GM23338 (cell line): ENCODE measurements at regions not wholly inside any gene's neighbourhood (a gene's known extent, or its start where the extent isn't known, plus 50 kb on each side); places are given as distances from the start of the nearest gene placed in this dataset.

Experiments
- ATAC-seq: fragments of 200-7000 bp; cut with Tn5 transposase; 3 replicates; pipeline ENCODE4 v1.9.1; 2020
- DNase-seq: peaks from one replicate; pipeline ENCODE4 v3.0.0-alpha.2; 2015; ENCODE audit warnings: low spot score
- H2AFZ ChIP-seq: fragments of 200-600 bp; sonication (generic); 2 replicates; pipeline ENCODE4 v1.8.0; 2016; ENCODE audit warnings: antibody characterized with exemption, mild to moderate bottlenecking, moderate library complexity
- H3F3A ChIP-seq: fragments of 200-600 bp; sonication (generic); replicated peaks from 2 replicates; pipeline ENCODE4 v1.8.0; 2017; ENCODE audit warnings: antibody characterized with exemption, mixed run types, low read depth
- H3K27ac ChIP-seq: fragments of 200-600 bp; sonication (generic); 2 replicates; pipeline ENCODE4 v1.6.1; 2016; ENCODE audit warnings: low read depth
- H3K27me3 ChIP-seq: fragments of 200-600 bp; sonication (generic); 2 replicates; pipeline ENCODE4 v1.8.0; 2016; ENCODE audit warnings: mild to moderate bottlenecking, mixed run types, moderate library complexity; ENCODE audit not compliant: insufficient read depth
- H3K36me3 ChIP-seq: fragments of 200-600 bp; sonication (generic); 2 replicates; pipeline ENCODE4 v1.8.0; 2016; ENCODE audit warnings: mild to moderate bottlenecking; ENCODE audit not compliant: insufficient read depth
- H3K4me1 ChIP-seq: fragments of 200-600 bp; sonication (generic); 2 replicates; pipeline ENCODE4 v1.8.0; 2016; ENCODE audit warnings: mild to moderate bottlenecking, moderate library complexity; ENCODE audit not compliant: insufficient read depth
- H3K4me2 ChIP-seq: fragments of 200-600 bp; sonication (generic); 2 replicates; pipeline ENCODE4 v1.7.1; 2017; ENCODE audit warnings: mixed run types
- H3K4me3 ChIP-seq: fragments of 200-600 bp; sonication (generic); 2 replicates; pipeline ENCODE4 v1.6.1; 2016; ENCODE audit warnings: mixed run types
- H3K79me2 ChIP-seq: fragments of 200-600 bp; sonication (generic); replicated peaks from 2 replicates; pipeline ENCODE4 v1.8.0; 2017; ENCODE audit warnings: mild to moderate bottlenecking; ENCODE audit not compliant: insufficient read depth
- H3K9me2 ChIP-seq: fragments of 200-600 bp; sonication (generic); 2 replicates; pipeline ENCODE4 v1.8.0; 2017; ENCODE audit not compliant: insufficient read depth
- H4K20me1 ChIP-seq: fragments of 200-600 bp; sonication (generic); replicated peaks from 2 replicates; pipeline ENCODE4 v1.8.0; 2017; ENCODE audit warnings: mild to moderate bottlenecking; ENCODE audit not compliant: insufficient read depth
- H3K27ac Mint-ChIP-seq: 2 replicates; pipeline ENCODE4 v1.8.0; 2020; ENCODE audit warnings: inconsistent platforms, mild to moderate bottlenecking, moderate library complexity, mixed read lengths
- H3K27me3 Mint-ChIP-seq: 3 replicates; pipeline ENCODE4 v1.8.0; 2022; ENCODE audit warnings: low read depth, mild to moderate bottlenecking, moderate library complexity, mixed read lengths, inconsistent platforms; ENCODE audit not compliant: insufficient read depth, poor library complexity
- H3K36me3 Mint-ChIP-seq: 3 replicates; pipeline ENCODE4 v1.8.0; 2021; ENCODE audit warnings: low read depth, mild to moderate bottlenecking, inconsistent platforms, moderate library complexity, mixed read lengths
- H3K4me1 Mint-ChIP-seq: 3 replicates; pipeline ENCODE4 v1.8.0; 2020; ENCODE audit warnings: mild to moderate bottlenecking, inconsistent platforms, mixed read lengths
- H3K4me3 Mint-ChIP-seq: 3 replicates; pipeline ENCODE4 v1.8.0; 2021; ENCODE audit warnings: moderate library complexity, mild to moderate bottlenecking, inconsistent platforms, mixed read lengths
- H3K9me3 Mint-ChIP-seq: 3 replicates; pipeline ENCODE4 v1.8.0; 2020; ENCODE audit warnings: moderate library complexity, mild to moderate bottlenecking, inconsistent platforms, mixed read lengths
- CREB1 ChIP-seq: fragments of 250-450 bp; sonication (Bioruptor Pico); IDR thresholded peaks from 2 replicates; pipeline ENCODE4 v1.5.0; 2020; ENCODE audit warnings: low read depth, mild to moderate bottlenecking, moderate library complexity
- CTCF ChIP-seq, 2 experiments: fragments of 200-600 bp in 1 of 2; sonication (generic) in 1 of 2; conservative IDR thresholded peaks; 2 replicates each; pipeline versions ENCODE4 v1.5.1 to v1.6.1; 2016 to 2017; ENCODE audit warnings: antibody characterized with exemption in 2 of 2, low read depth in 2 of 2, mild to moderate bottlenecking in 2 of 2, moderate library complexity in 1 of 2
- ETS1 ChIP-seq: IDR thresholded peaks from 2 replicates; pipeline ENCODE4 v1.6.1; 2016; ENCODE audit warnings: antibody characterized with exemption
- EZH2 ChIP-seq: fragments of 200-600 bp; sonication (generic); IDR thresholded peaks from one replicate; pipeline ENCODE4 v1.8.0; 2017; ENCODE audit warnings: antibody characterized with exemption, mild to moderate bottlenecking, low read depth; ENCODE audit not compliant: unreplicated experiment
- EZH2phosphoT487 ChIP-seq: fragments of 200-600 bp; sonication (generic); IDR thresholded peaks from one replicate; pipeline ENCODE4 v1.8.1; 2018; ENCODE audit warnings: antibody characterized with exemption; ENCODE audit not compliant: unreplicated experiment
- JUNB ChIP-seq: IDR thresholded peaks from one replicate; pipeline ENCODE4 v1.6.1; 2016; ENCODE audit warnings: antibody characterized with exemption; ENCODE audit not compliant: unreplicated experiment
- NANOG ChIP-seq: IDR thresholded peaks from 2 replicates; pipeline ENCODE4 v1.6.1; 2016; ENCODE audit warnings: antibody characterized with exemption, borderline replicate concordance
- POLR2AphosphoS5 ChIP-seq: IDR thresholded peaks from 2 replicates; pipeline ENCODE4 v1.6.1; 2016; ENCODE audit warnings: antibody characterized with exemption, low read depth
- STAT1 ChIP-seq: IDR thresholded peaks from one replicate; pipeline ENCODE4 v1.6.1; 2016; ENCODE audit warnings: antibody characterized with exemption; ENCODE audit not compliant: unreplicated experiment
- ZNF114 ChIP-seq: fragments of 250-450 bp; sonication (Bioruptor Pico); IDR thresholded peaks from 2 replicates; pipeline ENCODE4 v1.5.0; 2020; ENCODE audit warnings: mild to moderate bottlenecking, moderate library complexity
- ZNF331 ChIP-seq: fragments of 250-450 bp; sonication (Bioruptor Pico); IDR thresholded peaks from 2 replicates; pipeline ENCODE4 v1.5.0; 2020; ENCODE audit warnings: low read depth, mild to moderate bottlenecking, moderate library complexity
- TF ChIP-seq, protein P1 (sequence below): fragments of 250-450 bp; sonication (Bioruptor Pico); IDR thresholded peaks from 2 replicates; pipeline ENCODE4 v1.5.0; 2020; ENCODE audit warnings: mild to moderate bottlenecking, moderate library complexity
- TF ChIP-seq, protein P2 (sequence below): IDR thresholded peaks from one replicate; pipeline ENCODE4 v1.6.1; 2018; ENCODE audit warnings: antibody characterized with exemption; ENCODE audit not compliant: unreplicated experiment

- Histone ChIP-seq H2AFZ (no peak overlapping the region), H3K4me3 (no peak overlapping the region), H3K4me2 (no peak overlapping the region), H3K27ac (no peak overlapping the region), H3K4me1 (no peaks in the 10 kb centered on the region), H4K20me1 (no peaks in the 10 kb centered on the region), H3K9me2 (no peaks in the 10 kb centered on the region), H3K36me3 (peaks cover 4% of the 10 kb centered on the region; the same call in 1 of the 2 replicates), H3K79me2 (no peaks in the 10 kb centered on the region), H3K27me3 (no peaks in the 10 kb centered on the region), H3F3A (no peaks in the 10 kb centered on the region)
- DNase-seq (no peak), ATAC-seq (no peak)
- no peak for TF ChIP-seq EZH2
- TF ChIP-seq ZNF331 (CRISPR knock-in tag): no peak
- TF ChIP-seq, protein P1, sequence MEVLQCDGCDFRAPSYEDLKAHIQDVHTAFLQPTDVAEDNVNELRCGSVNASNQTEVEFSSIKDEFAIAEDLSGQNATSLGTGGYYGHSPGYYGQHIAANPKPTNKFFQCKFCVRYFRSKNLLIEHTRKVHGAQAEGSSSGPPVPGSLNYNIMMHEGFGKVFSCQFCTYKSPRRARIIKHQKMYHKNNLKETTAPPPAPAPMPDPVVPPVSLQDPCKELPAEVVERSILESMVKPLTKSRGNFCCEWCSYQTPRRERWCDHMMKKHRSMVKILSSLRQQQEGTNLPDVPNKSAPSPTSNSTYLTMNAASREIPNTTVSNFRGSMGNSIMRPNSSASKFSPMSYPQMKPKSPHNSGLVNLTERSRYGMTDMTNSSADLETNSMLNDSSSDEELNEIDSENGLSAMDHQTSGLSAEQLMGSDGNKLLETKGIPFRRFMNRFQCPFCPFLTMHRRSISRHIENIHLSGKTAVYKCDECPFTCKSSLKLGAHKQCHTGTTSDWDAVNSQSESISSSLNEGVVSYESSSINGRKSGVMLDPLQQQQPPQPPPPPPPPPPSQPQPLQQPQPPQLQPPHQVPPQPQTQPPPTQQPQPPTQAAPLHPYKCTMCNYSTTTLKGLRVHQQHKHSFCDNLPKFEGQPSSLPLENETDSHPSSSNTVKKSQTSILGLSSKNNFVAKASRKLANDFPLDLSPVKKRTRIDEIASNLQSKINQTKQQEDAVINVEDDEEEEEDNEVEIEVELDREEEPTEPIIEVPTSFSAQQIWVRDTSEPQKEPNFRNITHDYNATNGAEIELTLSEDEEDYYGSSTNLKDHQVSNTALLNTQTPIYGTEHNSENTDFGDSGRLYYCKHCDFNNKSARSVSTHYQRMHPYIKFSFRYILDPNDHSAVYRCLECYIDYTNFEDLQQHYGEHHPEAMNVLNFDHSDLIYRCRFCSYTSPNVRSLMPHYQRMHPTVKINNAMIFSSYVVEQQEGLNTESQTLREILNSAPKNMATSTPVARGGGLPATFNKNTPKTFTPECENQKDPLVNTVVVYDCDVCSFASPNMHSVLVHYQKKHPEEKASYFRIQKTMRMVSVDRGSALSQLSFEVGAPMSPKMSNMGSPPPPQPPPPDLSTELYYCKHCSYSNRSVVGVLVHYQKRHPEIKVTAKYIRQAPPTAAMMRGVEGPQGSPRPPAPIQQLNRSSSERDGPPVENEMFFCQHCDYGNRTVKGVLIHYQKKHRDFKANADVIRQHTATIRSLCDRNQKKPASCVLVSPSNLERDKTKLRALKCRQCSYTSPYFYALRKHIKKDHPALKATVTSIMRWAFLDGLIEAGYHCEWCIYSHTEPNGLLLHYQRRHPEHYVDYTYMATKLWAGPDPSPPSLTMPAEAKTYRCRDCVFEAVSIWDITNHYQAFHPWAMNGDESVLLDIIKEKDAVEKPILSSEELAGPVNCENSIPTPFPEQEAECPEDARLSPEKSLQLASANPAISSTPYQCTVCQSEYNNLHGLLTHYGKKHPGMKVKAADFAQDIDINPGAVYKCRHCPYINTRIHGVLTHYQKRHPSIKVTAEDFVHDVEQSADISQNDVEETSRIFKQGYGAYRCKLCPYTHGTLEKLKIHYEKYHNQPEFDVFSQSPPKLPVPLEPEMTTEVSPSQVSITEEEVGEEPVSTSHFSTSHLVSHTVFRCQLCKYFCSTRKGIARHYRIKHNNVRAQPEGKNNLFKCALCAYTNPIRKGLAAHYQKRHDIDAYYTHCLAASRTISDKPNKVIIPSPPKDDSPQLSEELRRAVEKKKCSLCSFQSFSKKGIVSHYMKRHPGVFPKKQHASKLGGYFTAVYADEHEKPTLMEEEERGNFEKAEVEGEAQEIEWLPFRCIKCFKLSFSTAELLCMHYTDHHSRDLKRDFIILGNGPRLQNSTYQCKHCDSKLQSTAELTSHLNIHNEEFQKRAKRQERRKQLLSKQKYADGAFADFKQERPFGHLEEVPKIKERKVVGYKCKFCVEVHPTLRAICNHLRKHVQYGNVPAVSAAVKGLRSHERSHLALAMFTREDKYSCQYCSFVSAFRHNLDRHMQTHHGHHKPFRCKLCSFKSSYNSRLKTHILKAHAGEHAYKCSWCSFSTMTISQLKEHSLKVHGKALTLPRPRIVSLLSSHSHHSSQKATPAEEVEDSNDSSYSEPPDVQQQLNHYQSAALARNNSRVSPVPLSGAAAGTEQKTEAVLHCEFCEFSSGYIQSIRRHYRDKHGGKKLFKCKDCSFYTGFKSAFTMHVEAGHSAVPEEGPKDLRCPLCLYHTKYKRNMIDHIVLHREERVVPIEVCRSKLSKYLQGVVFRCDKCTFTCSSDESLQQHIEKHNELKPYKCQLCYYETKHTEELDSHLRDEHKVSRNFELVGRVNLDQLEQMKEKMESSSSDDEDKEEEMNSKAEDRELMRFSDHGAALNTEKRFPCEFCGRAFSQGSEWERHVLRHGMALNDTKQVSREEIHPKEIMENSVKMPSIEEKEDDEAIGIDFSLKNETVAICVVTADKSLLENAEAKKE (CRISPR knock-in tag): no peak
- TF ChIP-seq, protein P2, sequence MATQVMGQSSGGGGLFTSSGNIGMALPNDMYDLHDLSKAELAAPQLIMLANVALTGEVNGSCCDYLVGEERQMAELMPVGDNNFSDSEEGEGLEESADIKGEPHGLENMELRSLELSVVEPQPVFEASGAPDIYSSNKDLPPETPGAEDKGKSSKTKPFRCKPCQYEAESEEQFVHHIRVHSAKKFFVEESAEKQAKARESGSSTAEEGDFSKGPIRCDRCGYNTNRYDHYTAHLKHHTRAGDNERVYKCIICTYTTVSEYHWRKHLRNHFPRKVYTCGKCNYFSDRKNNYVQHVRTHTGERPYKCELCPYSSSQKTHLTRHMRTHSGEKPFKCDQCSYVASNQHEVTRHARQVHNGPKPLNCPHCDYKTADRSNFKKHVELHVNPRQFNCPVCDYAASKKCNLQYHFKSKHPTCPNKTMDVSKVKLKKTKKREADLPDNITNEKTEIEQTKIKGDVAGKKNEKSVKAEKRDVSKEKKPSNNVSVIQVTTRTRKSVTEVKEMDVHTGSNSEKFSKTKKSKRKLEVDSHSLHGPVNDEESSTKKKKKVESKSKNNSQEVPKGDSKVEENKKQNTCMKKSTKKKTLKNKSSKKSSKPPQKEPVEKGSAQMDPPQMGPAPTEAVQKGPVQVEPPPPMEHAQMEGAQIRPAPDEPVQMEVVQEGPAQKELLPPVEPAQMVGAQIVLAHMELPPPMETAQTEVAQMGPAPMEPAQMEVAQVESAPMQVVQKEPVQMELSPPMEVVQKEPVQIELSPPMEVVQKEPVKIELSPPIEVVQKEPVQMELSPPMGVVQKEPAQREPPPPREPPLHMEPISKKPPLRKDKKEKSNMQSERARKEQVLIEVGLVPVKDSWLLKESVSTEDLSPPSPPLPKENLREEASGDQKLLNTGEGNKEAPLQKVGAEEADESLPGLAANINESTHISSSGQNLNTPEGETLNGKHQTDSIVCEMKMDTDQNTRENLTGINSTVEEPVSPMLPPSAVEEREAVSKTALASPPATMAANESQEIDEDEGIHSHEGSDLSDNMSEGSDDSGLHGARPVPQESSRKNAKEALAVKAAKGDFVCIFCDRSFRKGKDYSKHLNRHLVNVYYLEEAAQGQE: no peak
- no peak for TF ChIP-seq STAT1
- TF ChIP-seq POLR2AphosphoS5: no peak
- TF ChIP-seq CTCF (conservative IDR thresholded peaks at IDR 0.05; ENCODE audit: low read depth in 2 of 2): no peak
- TF ChIP-seq ETS1: no peak
- TF ChIP-seq EZH2phosphoT487: no peak
- TF ChIP-seq ZNF114 (CRISPR knock-in tag): no peak
- TF ChIP-seq CREB1 (CRISPR knock-in tag): no peak
- no peak for TF ChIP-seq NANOG
- no peak for TF ChIP-seq JUNB
- Mint-ChIP-seq H3K9me3 (peaks cover 9% of the 10 kb centered on the region; the same call in 1 of the 3 replicates), H3K36me3 (peaks cover 5% of the 10 kb centered on the region; the same call in 1 of the 3 replicates), H3K4me3 (no peak overlapping the region), H3K27ac (no peak overlapping the region), H3K27me3 (no peaks in the 10 kb centered on the region), H3K4me1 (no peaks in the 10 kb centered on the region)
Measured at GRCh38 chr10:33602278-33602677, 267.8 kb upstream of the NRP1 start.
